Activated CD8-positive, alpha-beta memory T cell treated with anti-CD3 and anti-CD28 coated beads for 48 hours (primary cell): ENCODE measurements at regions not wholly inside any gene's neighbourhood (a gene's known extent, or its start where the extent isn't known, plus 50 kb on each side); places are given as distances from the start of the nearest gene placed in this dataset.
A peak's percentile ranks its signal among the peaks of the same experiment; 100 is the strongest.
"Not testable (repeated sequence)": the region's sequence is repeated elsewhere in the genome, so short reads cannot be mapped to it uniquely, and the experiment has no call there.

Source experiments
- DNase-seq, 3 experiments: peaks; one replicate each; pipeline ENCODE4 v3.0.0-alpha.2; 2020; ENCODE audit warnings: low read depth in 2 of 3, low spot score in 2 of 3

- DNase-seq, result peak in 1 of 3 experiments; percentile 42
Observed at GRCh38 chr17:45585794-45586650, 95.5 kb upstream of the PLEKHM1 start.

- DNase-seq, result not testable (repeated sequence)
Observed at GRCh38 chr17:45586651-45586934, 96.1 kb upstream of the PLEKHM1 start.

- DNase-seq, result peak; percentile 18 to 72 (median 34)
Observed at GRCh38 chr17:45592433-45592923, 102.0 kb upstream of the PLEKHM1 start.

- not testable (repeated sequence) for DNase-seq
Observed at GRCh38 chr17:45596347-45596746, 105.8 kb upstream of the PLEKHM1 start.

GRCh38 chr17:45600052-45601012, 109.8 kb upstream of the PLEKHM1 start:
- not testable (repeated sequence) for DNase-seq

GRCh38 chr17:45601013-45601412, 110.5 kb upstream of the PLEKHM1 start:
- DNase-seq, result not testable (repeated sequence)

- DNase-seq, result not testable (repeated sequence)
Observed at GRCh38 chr17:45601605-45602539, 111.4 kb upstream of the PLEKHM1 start.

GRCh38 chr17:45605751-45606150, 115.2 kb upstream of the PLEKHM1 start:
- DNase-seq, result not testable (repeated sequence)

GRCh38 chr17:45619984-45620405, 129.5 kb upstream of the PLEKHM1 start:
- DNase-seq, result peak; percentile 41 to 68 (median 56)

GRCh38 chr17:45620468-45620867, 129.9 kb upstream of the PLEKHM1 start:
- DNase-seq, result peak in 1 of 3 experiments; percentile 22

- not testable (repeated sequence) for DNase-seq
Observed at GRCh38 chr17:45621087-45621486, 130.6 kb upstream of the PLEKHM1 start.

GRCh38 chr17:45622295-45622694, 131.8 kb upstream of the PLEKHM1 start:
- not testable (repeated sequence) for DNase-seq

GRCh38 chr17:45628019-45628418, 137.5 kb upstream of the PLEKHM1 start:
- DNase-seq, result no peak

GRCh38 chr17:45631941-45632340, 141.4 kb upstream of the PLEKHM1 start:
- no peak for DNase-seq

- no peak for DNase-seq
Observed at GRCh38 chr17:45639297-45639849, 144.7 kb upstream of the CRHR1 start.

- DNase-seq, result peak; percentile 25 to 56 (median 47)
Observed at GRCh38 chr17:45640141-45640850, 143.8 kb upstream of the CRHR1 start.

GRCh38 chr17:45641541-45641940, 142.6 kb upstream of the CRHR1 start:
- no peak for DNase-seq

- no peak for DNase-seq
Observed at GRCh38 chr17:45643591-45643990, 140.5 kb upstream of the CRHR1 start.

- not testable (repeated sequence) for DNase-seq
Observed at GRCh38 chr17:45644637-45645036, 139.5 kb upstream of the CRHR1 start.

GRCh38 chr17:45645330-45645729, 138.8 kb upstream of the CRHR1 start:
- no peak for DNase-seq
